ENCODE measurements at regions not wholly inside any gene's neighbourhood (a gene's known extent, or its start where the extent isn't known, plus 50 kb on each side); places are given as distances from the start of the nearest gene placed in this dataset.
"Not testable (repeated sequence)": the region's sequence is repeated elsewhere in the genome, so short reads cannot be mapped to it uniquely, and the experiment has no call there.

- no peak for DNase-seq
Observed at GRCh38 chr13:63344711-63345110, 1929.1 kb upstream of the PCDH20 start.

GRCh38 chr13:63337921-63338320 lies 1922.3 kb upstream of the PCDH20 start:
- DNase-seq = no peak

- no peak for DNase-seq
Observed at GRCh38 chr13:63337041-63337440, 1921.4 kb upstream of the PCDH20 start.

- DNase-seq = no peak
Observed at GRCh38 chr13:63336549-63336948, 1920.9 kb upstream of the PCDH20 start.

- DNase-seq = no peak
Observed at GRCh38 chr13:63327584-63327983, 1911.9 kb upstream of the PCDH20 start.

GRCh38 chr13:63323441-63323840 lies 1907.8 kb upstream of the PCDH20 start:
- no peak for DNase-seq

- no peak for DNase-seq
Observed at GRCh38 chr13:63311587-63311986, 1895.9 kb upstream of the PCDH20 start.

- no peak for DNase-seq
Observed at GRCh38 chr13:63308549-63309165, 1893.0 kb upstream of the PCDH20 start.

GRCh38 chr13:63307228-63307627 lies 1891.6 kb upstream of the PCDH20 start:
- DNase-seq = no peak

- DNase-seq = no peak
Observed at GRCh38 chr13:63305641-63306133, 1890.0 kb upstream of the PCDH20 start.

GRCh38 chr13:63304497-63304896 lies 1888.8 kb upstream of the PCDH20 start:
- DNase-seq = no peak

GRCh38 chr13:63299866-63300394 lies 1884.3 kb upstream of the PCDH20 start:
- DNase-seq = no peak

- no peak for DNase-seq
Observed at GRCh38 chr13:63297163-63297562, 1881.5 kb upstream of the PCDH20 start.

- DNase-seq = no peak
Observed at GRCh38 chr13:63291701-63292100, 1876.1 kb upstream of the PCDH20 start.

GRCh38 chr13:63288576-63288975 lies 1872.9 kb upstream of the PCDH20 start:
- no peak for DNase-seq

GRCh38 chr13:63287926-63288325 lies 1872.3 kb upstream of the PCDH20 start:
- no peak for DNase-seq

GRCh38 chr13:63285426-63285825 lies 1869.8 kb upstream of the PCDH20 start:
- no peak for DNase-seq

GRCh38 chr13:63279136-63279535 lies 1863.5 kb upstream of the PCDH20 start:
- DNase-seq = no peak

GRCh38 chr13:63274772-63275171 lies 1859.1 kb upstream of the PCDH20 start:
- DNase-seq = no peak

GRCh38 chr13:63249411-63250187 lies 1834.0 kb upstream of the PCDH20 start:
- DNase-seq = no peak

- not testable (repeated sequence) for DNase-seq
Observed at GRCh38 chr13:63236667-63237396, 1821.2 kb upstream of the PCDH20 start.

GRCh38 chr13:63218596-63218995 lies 1802.9 kb upstream of the PCDH20 start:
- not testable (repeated sequence) for DNase-seq
